Choroid plexus epithelial cell (primary cell): ENCODE measurements at regions not wholly inside any gene's neighbourhood (a gene's known extent, or its start where the extent isn't known, plus 50 kb on each side); places are given as distances from the start of the nearest gene placed in this dataset.

ENCODE experiments used
- DNase-seq: peaks from one replicate; pipeline ENCODE4 v3.0.0-alpha.2; 2010; ENCODE audit warnings: low read depth
- H3K4me3 ChIP-seq: 2 replicates; pipeline ENCODE4 v1.5.1; 2011; ENCODE audit warnings: low read depth, mild to moderate bottlenecking, control low read depth, low read length, moderate library complexity
- CTCF ChIP-seq: conservative IDR thresholded peaks from 2 replicates; pipeline ENCODE4 v1.5.1; 2011; ENCODE audit warnings: low read depth, mild to moderate bottlenecking, control low read depth, inconsistent platforms, low read length, moderate library complexity

- no peak for DNase-seq
- no peak for TF ChIP-seq CTCF
- no peak overlapping the region for H3K4me3 ChIP-seq
Observed at GRCh38 chr6:168158980-168159349, 80.0 kb upstream of the FRMD1 start.

GRCh38 chr6:168158213-168158979 lies 79.4 kb upstream of the FRMD1 start:
- H3K4me3 ChIP-seq = peak overlapping the region; percentile 37
- DNase-seq = no peak
- no peak for TF ChIP-seq CTCF

GRCh38 chr6:168157272-168158212 lies 78.5 kb upstream of the FRMD1 start:
- H3K4me3 ChIP-seq = peak overlapping the region; percentile 37
- DNase-seq = peak; percentile 81
- TF ChIP-seq CTCF = no peak

GRCh38 chr6:168156742-168157265 lies 77.8 kb upstream of the FRMD1 start:
- no peak for TF ChIP-seq CTCF
- no peak for DNase-seq
- no peak overlapping the region for H3K4me3 ChIP-seq

GRCh38 chr6:168155821-168156741 lies 77.1 kb upstream of the FRMD1 start:
- TF ChIP-seq CTCF = no peak
- no peak overlapping the region for H3K4me3 ChIP-seq
- no peak for DNase-seq

GRCh38 chr6:168155193-168155592 lies 76.2 kb upstream of the FRMD1 start:
- TF ChIP-seq CTCF = no peak

More at GRCh38 chr6:168155193-168155592, 76.2 kb upstream of the FRMD1 start:
- DNase-seq = peak; percentile 28
- H3K4me3 ChIP-seq = no peak overlapping the region
